ENCODE measurements at regions not wholly inside any gene's neighbourhood (a gene's known extent, or its start where the extent isn't known, plus 50 kb on each side); places are given as distances from the start of the nearest gene placed in this dataset.

GRCh38 chr18:43668866-43669265 is 391.6 kb upstream of the SYT4 start:
- no peak for TF ChIP-seq POLR2A (IDR thresholded peaks at IDR 0.05)
- TF ChIP-seq, protein P1, sequence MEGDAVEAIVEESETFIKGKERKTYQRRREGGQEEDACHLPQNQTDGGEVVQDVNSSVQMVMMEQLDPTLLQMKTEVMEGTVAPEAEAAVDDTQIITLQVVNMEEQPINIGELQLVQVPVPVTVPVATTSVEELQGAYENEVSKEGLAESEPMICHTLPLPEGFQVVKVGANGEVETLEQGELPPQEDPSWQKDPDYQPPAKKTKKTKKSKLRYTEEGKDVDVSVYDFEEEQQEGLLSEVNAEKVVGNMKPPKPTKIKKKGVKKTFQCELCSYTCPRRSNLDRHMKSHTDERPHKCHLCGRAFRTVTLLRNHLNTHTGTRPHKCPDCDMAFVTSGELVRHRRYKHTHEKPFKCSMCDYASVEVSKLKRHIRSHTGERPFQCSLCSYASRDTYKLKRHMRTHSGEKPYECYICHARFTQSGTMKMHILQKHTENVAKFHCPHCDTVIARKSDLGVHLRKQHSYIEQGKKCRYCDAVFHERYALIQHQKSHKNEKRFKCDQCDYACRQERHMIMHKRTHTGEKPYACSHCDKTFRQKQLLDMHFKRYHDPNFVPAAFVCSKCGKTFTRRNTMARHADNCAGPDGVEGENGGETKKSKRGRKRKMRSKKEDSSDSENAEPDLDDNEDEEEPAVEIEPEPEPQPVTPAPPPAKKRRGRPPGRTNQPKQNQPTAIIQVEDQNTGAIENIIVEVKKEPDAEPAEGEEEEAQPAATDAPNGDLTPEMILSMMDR (IDR thresholded peaks at IDR 0.05), result no peak
- no peak for TF ChIP-seq POLR2AphosphoS5 (IDR thresholded peaks at IDR 0.05)
- no peak for TF ChIP-seq EP300 (IDR thresholded peaks at IDR 0.05; ENCODE audit: low read depth)

Data from transverse colon (tissue), 4 donors.